ENCODE measurements at regions not wholly inside any gene's neighbourhood (a gene's known extent, or its start where the extent isn't known, plus 50 kb on each side); places are given as distances from the start of the nearest gene placed in this dataset.
A peak's percentile ranks its signal among the peaks of the same experiment; 100 is the strongest.

DNA sequence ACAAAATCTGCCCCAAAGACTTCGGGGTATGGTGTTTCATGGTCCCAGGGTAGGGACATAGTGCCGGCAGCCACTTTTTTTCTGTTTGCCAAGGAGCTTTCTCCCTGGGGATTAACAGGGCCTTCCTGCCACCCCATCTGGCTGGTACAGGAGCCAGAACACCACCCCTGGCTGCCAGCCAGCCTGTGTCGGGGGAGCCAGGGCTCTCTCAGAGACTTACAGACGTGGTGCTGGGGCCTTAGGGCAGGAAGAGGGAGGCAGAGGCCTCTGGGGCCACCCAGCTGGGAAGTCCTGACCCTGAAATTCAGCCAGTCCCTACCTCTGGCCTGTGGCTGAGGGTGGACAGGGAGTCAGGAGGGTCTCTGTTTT, 52.4 kb upstream of the CDON start:
- CTCF ChIA-PET = no interaction called here
- intact Hi-C loops (cut with micrococcal nuclease) = no loop called here
- Histone ChIP-seq H2AK9ac (replicated peaks; ENCODE audit: low read depth, low read length, poor library complexity) (peak overlapping the region; percentile 5), H3K4me2 (ENCODE audit: low read depth, low read length) (no peak overlapping the region), H3K79me1 (ENCODE audit: low read depth in 1 of 2, low read length in 2 of 2) (no peaks in the 10 kb centered on the region), H2BK5ac (ENCODE audit: low read depth, low read length, poor library complexity, severe bottlenecking) (peak overlapping the region; percentile 28), H2AK5ac (ENCODE audit: low read depth, low read length) (no peak overlapping the region), H4K8ac (ENCODE audit: low read depth in 2 of 2, low read length in 2 of 2) (no peak overlapping the region), H3K9ac (ENCODE audit: low read depth, low read length) (no peak overlapping the region), H3K27ac (ENCODE audit: insufficient read depth, low read length) (no peak overlapping the region; the same call in 1 of the 2 replicates), H3K36me3 (ENCODE audit: control insufficient read depth, insufficient read depth, low read length) (no peaks in the 10 kb centered on the region), H2BK15ac (ENCODE audit: low read depth, low read length) (no peak overlapping the region), H3K27me3 (ENCODE audit: control insufficient read depth, insufficient read depth, low read length) (peaks cover 31% of the 10 kb centered on the region), H3K9me3 (ENCODE audit: control insufficient read depth, insufficient read depth, low read length) (no peaks in the 10 kb centered on the region), H4K5ac (ENCODE audit: low read depth, low read length) (peak overlapping the region; percentile 60), H2BK20ac (ENCODE audit: low read depth, low read length) (no peak overlapping the region), H2BK120ac (ENCODE audit: low read depth, low read length) (peak overlapping the region; percentile 32; the same call in 1 of the 2 replicates), H3K4ac (ENCODE audit: low read depth, low read length) (no peak overlapping the region), H3K18ac (ENCODE audit: low read depth, low read length) (peak overlapping the region; percentile 78), H3K14ac (replicated peaks; ENCODE audit: low read depth, low read length) (no peak overlapping the region), H3K4me3 (ENCODE audit: insufficient read depth, low read depth, low read length) (no peak overlapping the region), H4K20me1 (ENCODE audit: insufficient read depth, low read length) (no peaks in the 10 kb centered on the region), H2AFZ (replicated peaks; ENCODE audit: low read length, poor library complexity) (no peak overlapping the region), H3K9me1 (ENCODE audit: insufficient read depth, low read length) (peaks cover 3% of the 10 kb centered on the region; the same call in 1 of the 2 replicates), H3K23ac (ENCODE audit: low read depth, low read length) (no peak overlapping the region), H3K4me1 (ENCODE audit: control insufficient read depth, insufficient read depth, low read length) (peaks cover 32% of the 10 kb centered on the region), H4K91ac (ENCODE audit: insufficient read depth, low read depth, low read length) (0 out of 2 replicates have a peak overlapping the region, but pooled peaks have one; percentile 11), H3K56ac (ENCODE audit: extremely low read depth, insufficient read depth, low read length) (no peak overlapping the region)
- no TSS peak for BruUV-seq (replicated peaks)
- in situ Hi-C loops (cut with MboI; ENCODE audit: low sequenced_read_pairs) = no loop called here
- WGBS, 2 experiments (ENCODE audit: extremely low coverage in 2 of 2, insufficient read length in 1 of 2) = 80% methylated on average over 1 of the region's 4 CpGs; no CpG with 5 or more reads in 1 of the 2 experiments
- POLR2A ChIA-PET (ENCODE audit: unreplicated experiment) = no interaction called here
- TF ChIP-seq BHLHE40 (IDR thresholded peaks at IDR 0.05; ENCODE audit: low read depth, low read length) (no peak), RFX5 (IDR thresholded peaks at IDR 0.05; ENCODE audit: low read depth, low read length) (no peak), RCOR1 (IDR thresholded peaks at IDR 0.05; ENCODE audit: insufficient replicate concordance, low read length) (no peak), NFE2L2 (IDR thresholded peaks at IDR 0.05; ENCODE audit: low read depth, low read length) (no peak), FOS (IDR thresholded peaks at IDR 0.05; ENCODE audit: low read depth, low read length) (no peak), MAZ (IDR thresholded peaks at IDR 0.05; ENCODE audit: borderline replicate concordance, low read depth, low read length) (no peak), MAFK (IDR thresholded peaks at IDR 0.05; ENCODE audit: low read depth, low read length) (no peak), RAD21 (IDR thresholded peaks at IDR 0.05; ENCODE audit: low read length) (no peak), SMC3 (IDR thresholded peaks at IDR 0.05; ENCODE audit: low read depth, low read length) (no peak), CHD1 (IDR thresholded peaks at IDR 0.05; ENCODE audit: low read depth, low read length) (no peak)
- TF ChIP-seq, protein P1, sequence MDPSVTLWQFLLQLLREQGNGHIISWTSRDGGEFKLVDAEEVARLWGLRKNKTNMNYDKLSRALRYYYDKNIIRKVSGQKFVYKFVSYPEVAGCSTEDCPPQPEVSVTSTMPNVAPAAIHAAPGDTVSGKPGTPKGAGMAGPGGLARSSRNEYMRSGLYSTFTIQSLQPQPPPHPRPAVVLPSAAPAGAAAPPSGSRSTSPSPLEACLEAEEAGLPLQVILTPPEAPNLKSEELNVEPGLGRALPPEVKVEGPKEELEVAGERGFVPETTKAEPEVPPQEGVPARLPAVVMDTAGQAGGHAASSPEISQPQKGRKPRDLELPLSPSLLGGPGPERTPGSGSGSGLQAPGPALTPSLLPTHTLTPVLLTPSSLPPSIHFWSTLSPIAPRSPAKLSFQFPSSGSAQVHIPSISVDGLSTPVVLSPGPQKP (IDR thresholded peaks at IDR 0.05; ENCODE audit: borderline replicate concordance, low read depth, low read length) = no peak
- TF ChIP-seq, protein P2, sequence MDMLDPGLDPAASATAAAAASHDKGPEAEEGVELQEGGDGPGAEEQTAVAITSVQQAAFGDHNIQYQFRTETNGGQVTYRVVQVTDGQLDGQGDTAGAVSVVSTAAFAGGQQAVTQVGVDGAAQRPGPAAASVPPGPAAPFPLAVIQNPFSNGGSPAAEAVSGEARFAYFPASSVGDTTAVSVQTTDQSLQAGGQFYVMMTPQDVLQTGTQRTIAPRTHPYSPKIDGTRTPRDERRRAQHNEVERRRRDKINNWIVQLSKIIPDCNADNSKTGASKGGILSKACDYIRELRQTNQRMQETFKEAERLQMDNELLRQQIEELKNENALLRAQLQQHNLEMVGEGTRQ (IDR thresholded peaks at IDR 0.05; ENCODE audit: low read depth, low read length) = no peak
- TF ChIP-seq, protein P3, sequence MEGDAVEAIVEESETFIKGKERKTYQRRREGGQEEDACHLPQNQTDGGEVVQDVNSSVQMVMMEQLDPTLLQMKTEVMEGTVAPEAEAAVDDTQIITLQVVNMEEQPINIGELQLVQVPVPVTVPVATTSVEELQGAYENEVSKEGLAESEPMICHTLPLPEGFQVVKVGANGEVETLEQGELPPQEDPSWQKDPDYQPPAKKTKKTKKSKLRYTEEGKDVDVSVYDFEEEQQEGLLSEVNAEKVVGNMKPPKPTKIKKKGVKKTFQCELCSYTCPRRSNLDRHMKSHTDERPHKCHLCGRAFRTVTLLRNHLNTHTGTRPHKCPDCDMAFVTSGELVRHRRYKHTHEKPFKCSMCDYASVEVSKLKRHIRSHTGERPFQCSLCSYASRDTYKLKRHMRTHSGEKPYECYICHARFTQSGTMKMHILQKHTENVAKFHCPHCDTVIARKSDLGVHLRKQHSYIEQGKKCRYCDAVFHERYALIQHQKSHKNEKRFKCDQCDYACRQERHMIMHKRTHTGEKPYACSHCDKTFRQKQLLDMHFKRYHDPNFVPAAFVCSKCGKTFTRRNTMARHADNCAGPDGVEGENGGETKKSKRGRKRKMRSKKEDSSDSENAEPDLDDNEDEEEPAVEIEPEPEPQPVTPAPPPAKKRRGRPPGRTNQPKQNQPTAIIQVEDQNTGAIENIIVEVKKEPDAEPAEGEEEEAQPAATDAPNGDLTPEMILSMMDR (conservative IDR thresholded peaks at IDR 0.05; ENCODE audit: low read depth, low read length) = no peak
- ATAC-seq (ENCODE audit: low read depth) (no peak), DNase-seq (no peak)
- dilution Hi-C loops (cut with HindIII; ENCODE audit: low sequenced_read_pairs, unreplicated experiment) = no loop called here
